GM12892 (cell line): ENCODE measurements at regions not wholly inside any gene's neighbourhood (a gene's known extent, or its start where the extent isn't known, plus 50 kb on each side); places are given as distances from the start of the nearest gene placed in this dataset.

Experiments used
- POLR2A ChIP-seq: IDR thresholded peaks from 2 replicates; pipeline ENCODE4 v1.6.1; 2011; ENCODE audit warnings: low read depth, low read length, control low read depth
- POLR2AphosphoS5 ChIP-seq: IDR thresholded peaks from 2 replicates; pipeline ENCODE4 v1.6.1; 2011; ENCODE audit warnings: low read depth, low read length, control low read depth
- TAF1 ChIP-seq: IDR thresholded peaks from 2 replicates; pipeline ENCODE4 v1.6.1; 2011; ENCODE audit warnings: low read depth, mild to moderate bottlenecking, control low read depth, low read length, borderline replicate concordance

GRCh38 chr11:106397787-106398501 lies 320.5 kb downstream of the AASDHPPT start:
- no peak for TF ChIP-seq POLR2A
- no peak for TF ChIP-seq POLR2AphosphoS5
- TF ChIP-seq TAF1 = no peak
